Skeletal muscle tissue (tissue), 3 donors: ENCODE measurements at regions not wholly inside any gene's neighbourhood (a gene's known extent, or its start where the extent isn't known, plus 50 kb on each side); places are given as distances from the start of the nearest gene placed in this dataset.

ENCODE experiments used
- H3K27ac ChIP-seq: one replicate; pipeline ENCODE4 v1.7.0; 2013; ENCODE audit warnings: mild to moderate bottlenecking, low read depth, low read length, inconsistent platforms
- H3K27me3 ChIP-seq, 3 donors: one replicate each; pipeline ENCODE4 v1.7.0; 2013; ENCODE audit warnings: low read length in 3 of 3; ENCODE audit not compliant: control insufficient read depth in 3 of 3, insufficient read depth in 3 of 3
- H3K36me3 ChIP-seq, 3 donors: one replicate each; pipeline ENCODE4 v1.7.0; 2013; ENCODE audit warnings: low read length in 3 of 3; ENCODE audit not compliant: control insufficient read depth in 3 of 3, insufficient read depth in 3 of 3
- H3K4me1 ChIP-seq, 3 donors: one replicate each; pipeline ENCODE4 v1.7.0; 2013; ENCODE audit warnings: low read length in 3 of 3, mild to moderate bottlenecking in 3 of 3; ENCODE audit not compliant: control insufficient read depth in 3 of 3, insufficient read depth in 3 of 3
- H3K4me3 ChIP-seq, 3 donors: one replicate each; pipeline ENCODE4 v1.7.0; 2013; ENCODE audit warnings: low read length in 3 of 3
- H3K9ac ChIP-seq, 3 donors: one replicate each; pipeline ENCODE4 v1.7.0; 2013; ENCODE audit warnings: low read length in 3 of 3, mild to moderate bottlenecking in 3 of 3, moderate library complexity in 2 of 3, low read depth in 1 of 3
- H3K9me3 ChIP-seq, 3 donors: one replicate each; pipeline ENCODE4 v1.7.0; 2013; ENCODE audit warnings: low read length in 3 of 3; ENCODE audit not compliant: control insufficient read depth in 3 of 3
- donor health status: Osteomylitis.

GRCh38 chr6:132068766-132069165 lies 117.6 kb upstream of the CCN2 start:
- Histone ChIP-seq H3K9ac (no peak overlapping the region), H3K9me3 (no peaks in the 10 kb centered on the region), H3K27me3 (no peaks in the 10 kb centered on the region), H3K4me3 (no peak overlapping the region), H3K4me1 (no peaks in the 10 kb centered on the region), H3K27ac (no peak overlapping the region), H3K36me3 (no peaks in the 10 kb centered on the region)

- H3K4me1 ChIP-seq, result no peaks in the 10 kb centered on the region
- no peak overlapping the region for H3K9ac ChIP-seq
- no peaks in the 10 kb centered on the region for H3K9me3 ChIP-seq
- H3K27me3 ChIP-seq, result no peaks in the 10 kb centered on the region
- H3K36me3 ChIP-seq, result no peaks in the 10 kb centered on the region
- H3K27ac ChIP-seq, result no peak overlapping the region
- H3K4me3 ChIP-seq, result no peak overlapping the region
Observed at GRCh38 chr6:132067286-132067685, 116.1 kb upstream of the CCN2 start.

- Histone ChIP-seq H3K4me3 (no peak overlapping the region), H3K27ac (no peak overlapping the region), H3K9me3 (no peaks in the 10 kb centered on the region), H3K36me3 (no peaks in the 10 kb centered on the region), H3K9ac (no peak overlapping the region), H3K4me1 (no peaks in the 10 kb centered on the region), H3K27me3 (no peaks in the 10 kb centered on the region)
Observed at GRCh38 chr6:132065556-132065955, 114.4 kb upstream of the CCN2 start.

- H3K4me3 ChIP-seq, result no peak overlapping the region
- H3K9me3 ChIP-seq, result no peaks in the 10 kb centered on the region
- H3K27me3 ChIP-seq, result no peaks in the 10 kb centered on the region
- H3K36me3 ChIP-seq, result no peaks in the 10 kb centered on the region
- H3K9ac ChIP-seq, result no peak overlapping the region
- no peaks in the 10 kb centered on the region for H3K4me1 ChIP-seq
- no peak overlapping the region for H3K27ac ChIP-seq
Observed at GRCh38 chr6:132063738-132064137, 112.6 kb upstream of the CCN2 start.

- Histone ChIP-seq H3K9ac (no peak overlapping the region), H3K27me3 (no peaks in the 10 kb centered on the region)
Observed at GRCh38 chr6:132063204-132063603, 112.0 kb upstream of the CCN2 start.

GRCh38 chr6:132062626-132063025 lies 111.5 kb upstream of the CCN2 start:
- Histone ChIP-seq H3K27ac (no peak overlapping the region), H3K9ac (no peak overlapping the region), H3K27me3 (no peaks in the 10 kb centered on the region), H3K4me3 (no peak overlapping the region), H3K36me3 (no peaks in the 10 kb centered on the region), H3K9me3 (no peaks in the 10 kb centered on the region), H3K4me1 (no peaks in the 10 kb centered on the region)

More at GRCh38 chr6:132063204-132063603, 112.0 kb upstream of the CCN2 start:
- no peak overlapping the region for H3K27ac ChIP-seq
- no peaks in the 10 kb centered on the region for H3K36me3 ChIP-seq
- no peak overlapping the region for H3K4me3 ChIP-seq
- no peaks in the 10 kb centered on the region for H3K9me3 ChIP-seq
- no peaks in the 10 kb centered on the region for H3K4me1 ChIP-seq

- Histone ChIP-seq H3K36me3 (no peaks in the 10 kb centered on the region), H3K27ac (no peak overlapping the region), H3K9ac (no peak overlapping the region), H3K4me1 (no peaks in the 10 kb centered on the region), H3K9me3 (peaks cover 0 to 3% (median 2%) of the 10 kb centered on the region in 3 donors), H3K4me3 (no peak overlapping the region), H3K27me3 (no peaks in the 10 kb centered on the region)
Observed at GRCh38 chr6:132061381-132061780, 110.2 kb upstream of the CCN2 start.

- H3K9me3 ChIP-seq, result peaks cover 0 to 3% (median 2%) of the 10 kb centered on the region in 3 donors
- no peaks in the 10 kb centered on the region for H3K27me3 ChIP-seq
- peak overlapping the region; percentile 5 for H3K27ac ChIP-seq
- H3K36me3 ChIP-seq, result no peaks in the 10 kb centered on the region
- H3K4me3 ChIP-seq, result no peak overlapping the region
- no peaks in the 10 kb centered on the region for H3K4me1 ChIP-seq
- H3K9ac ChIP-seq, result no peak overlapping the region
Observed at GRCh38 chr6:132060591-132060990, 109.4 kb upstream of the CCN2 start.

- Histone ChIP-seq H3K36me3 (no peaks in the 10 kb centered on the region), H3K9ac (no peak overlapping the region), H3K27ac (no peak overlapping the region), H3K4me1 (no peaks in the 10 kb centered on the region), H3K27me3 (no peaks in the 10 kb centered on the region), H3K9me3 (peaks cover 0 to 3% (median 2%) of the 10 kb centered on the region in 3 donors), H3K4me3 (no peak overlapping the region)
Observed at GRCh38 chr6:132058975-132059374, 107.8 kb upstream of the CCN2 start.

GRCh38 chr6:132054525-132054924 lies 103.4 kb upstream of the CCN2 start:
- Histone ChIP-seq H3K9ac (no peak overlapping the region), H3K9me3 (peaks cover 0 to 3% (median 2%) of the 10 kb centered on the region in 3 donors), H3K36me3 (no peaks in the 10 kb centered on the region), H3K4me3 (no peak overlapping the region), H3K27me3 (no peaks in the 10 kb centered on the region), H3K4me1 (no peaks in the 10 kb centered on the region), H3K27ac (no peak overlapping the region)

- H3K4me1 ChIP-seq, result no peaks in the 10 kb centered on the region
- no peak overlapping the region for H3K4me3 ChIP-seq
- no peaks in the 10 kb centered on the region for H3K36me3 ChIP-seq
- H3K9ac ChIP-seq, result no peak overlapping the region
- H3K27ac ChIP-seq, result no peak overlapping the region
- peaks cover 0 to 3% (median 2%) of the 10 kb centered on the region in 3 donors for H3K9me3 ChIP-seq
- H3K27me3 ChIP-seq, result no peaks in the 10 kb centered on the region
Observed at GRCh38 chr6:132053511-132053910, 102.3 kb upstream of the CCN2 start.
